ENCODE measurements at regions not wholly inside any gene's neighbourhood (a gene's known extent, or its start where the extent isn't known, plus 50 kb on each side); places are given as distances from the start of the nearest gene placed in this dataset.
"Not testable (repeated sequence)": the region's sequence is repeated elsewhere in the genome, so short reads cannot be mapped to it uniquely, and the experiment has no call there.

GRCh38 chr7:145378197-145378596 lies 542.3 kb upstream of the TPK1 start:
- H3K9me3 ChIP-seq (ENCODE audit: control insufficient read depth, insufficient read depth, low read length) = no peaks in the 10 kb centered on the region
- no peaks in the 10 kb centered on the region for H3K36me3 ChIP-seq (ENCODE audit: control insufficient read depth, insufficient read depth, low read length)
- no peak overlapping the region for H3K27ac ChIP-seq (ENCODE audit: low read depth, low read length)
- H3K27me3 ChIP-seq (ENCODE audit: control insufficient read depth, insufficient read depth, low read length) = no peaks in the 10 kb centered on the region
- H3K4me1 ChIP-seq (ENCODE audit: control insufficient read depth, insufficient read depth, low read length) = no peaks in the 10 kb centered on the region
- H3K4me3 ChIP-seq (ENCODE audit: low read depth, low read length) = no peak overlapping the region
- no peak overlapping the region for H3K9ac ChIP-seq (ENCODE audit: low read depth, low read length)

- Histone ChIP-seq H3K9ac (ENCODE audit: low read depth, low read length) (no peak overlapping the region), H3K4me3 (ENCODE audit: low read depth, low read length) (no peak overlapping the region), H3K27me3 (ENCODE audit: control insufficient read depth, insufficient read depth, low read length) (no peaks in the 10 kb centered on the region), H3K4me1 (ENCODE audit: control insufficient read depth, insufficient read depth, low read length) (no peaks in the 10 kb centered on the region), H3K36me3 (ENCODE audit: control insufficient read depth, insufficient read depth, low read length) (no peaks in the 10 kb centered on the region), H3K9me3 (ENCODE audit: control insufficient read depth, insufficient read depth, low read length) (no peaks in the 10 kb centered on the region), H3K27ac (ENCODE audit: low read depth, low read length) (no peak overlapping the region)
These were observed 524.8 kb upstream of the TPK1 start for GRCh38 chr7:145360511-145361100.

GRCh38 chr7:145350334-145350733 lies 514.5 kb upstream of the TPK1 start:
- no peak overlapping the region for H3K9ac ChIP-seq (ENCODE audit: low read depth, low read length)
- peaks cover 3% of the 10 kb centered on the region for H3K9me3 ChIP-seq (ENCODE audit: control insufficient read depth, insufficient read depth, low read length)
- no peaks in the 10 kb centered on the region for H3K27me3 ChIP-seq (ENCODE audit: control insufficient read depth, insufficient read depth, low read length)
- H3K4me3 ChIP-seq (ENCODE audit: low read depth, low read length) = no peak overlapping the region
- no peaks in the 10 kb centered on the region for H3K36me3 ChIP-seq (ENCODE audit: control insufficient read depth, insufficient read depth, low read length)
- no peak overlapping the region for H3K27ac ChIP-seq (ENCODE audit: low read depth, low read length)
- no peaks in the 10 kb centered on the region for H3K4me1 ChIP-seq (ENCODE audit: control insufficient read depth, insufficient read depth, low read length)

GRCh38 chr7:145349452-145349851 lies 513.6 kb upstream of the TPK1 start:
- H3K27me3 ChIP-seq (ENCODE audit: control insufficient read depth, insufficient read depth, low read length); H3K27ac ChIP-seq (ENCODE audit: low read depth, low read length); H3K9me3 ChIP-seq (ENCODE audit: control insufficient read depth, insufficient read depth, low read length); H3K4me1 ChIP-seq (ENCODE audit: control insufficient read depth, insufficient read depth, low read length); H3K9ac ChIP-seq (ENCODE audit: low read depth, low read length); H3K36me3 ChIP-seq (ENCODE audit: control insufficient read depth, insufficient read depth, low read length); H3K4me3 ChIP-seq (ENCODE audit: low read depth, low read length): not testable (repeated sequence)

- Histone ChIP-seq H3K27me3 (ENCODE audit: control insufficient read depth, insufficient read depth, low read length) (no peaks in the 10 kb centered on the region), H3K9me3 (ENCODE audit: control insufficient read depth, insufficient read depth, low read length) (peaks cover 6% of the 10 kb centered on the region), H3K4me3 (ENCODE audit: low read depth, low read length) (no peak overlapping the region), H3K27ac (ENCODE audit: low read depth, low read length) (no peak overlapping the region), H3K4me1 (ENCODE audit: control insufficient read depth, insufficient read depth, low read length) (no peaks in the 10 kb centered on the region), H3K9ac (ENCODE audit: low read depth, low read length) (no peak overlapping the region), H3K36me3 (ENCODE audit: control insufficient read depth, insufficient read depth, low read length) (no peaks in the 10 kb centered on the region)
These were observed 511.4 kb upstream of the TPK1 start for GRCh38 chr7:145347271-145347670.

GRCh38 chr7:145339319-145339718 lies 503.5 kb upstream of the TPK1 start:
- H3K27me3 ChIP-seq (ENCODE audit: control insufficient read depth, insufficient read depth, low read length) = no peaks in the 10 kb centered on the region
- H3K4me3 ChIP-seq (ENCODE audit: low read depth, low read length) = no peak overlapping the region
- H3K36me3 ChIP-seq (ENCODE audit: control insufficient read depth, insufficient read depth, low read length) = no peaks in the 10 kb centered on the region
- H3K4me1 ChIP-seq (ENCODE audit: control insufficient read depth, insufficient read depth, low read length) = no peaks in the 10 kb centered on the region
- peaks cover 5% of the 10 kb centered on the region for H3K9me3 ChIP-seq (ENCODE audit: control insufficient read depth, insufficient read depth, low read length)
- H3K9ac ChIP-seq (ENCODE audit: low read depth, low read length) = no peak overlapping the region
- H3K27ac ChIP-seq (ENCODE audit: low read depth, low read length) = no peak overlapping the region

GRCh38 chr7:145331522-145331921 lies 495.7 kb upstream of the TPK1 start:
- Histone ChIP-seq H3K27ac (ENCODE audit: low read depth, low read length) (no peak overlapping the region), H3K9ac (ENCODE audit: low read depth, low read length) (no peak overlapping the region), H3K27me3 (ENCODE audit: control insufficient read depth, insufficient read depth, low read length) (no peaks in the 10 kb centered on the region), H3K36me3 (ENCODE audit: control insufficient read depth, insufficient read depth, low read length) (no peaks in the 10 kb centered on the region), H3K4me1 (ENCODE audit: control insufficient read depth, insufficient read depth, low read length) (no peaks in the 10 kb centered on the region), H3K4me3 (ENCODE audit: low read depth, low read length) (no peak overlapping the region), H3K9me3 (ENCODE audit: control insufficient read depth, insufficient read depth, low read length) (no peaks in the 10 kb centered on the region)

- Histone ChIP-seq H3K9me3 (ENCODE audit: control insufficient read depth, insufficient read depth, low read length) (no peaks in the 10 kb centered on the region), H3K36me3 (ENCODE audit: control insufficient read depth, insufficient read depth, low read length) (no peaks in the 10 kb centered on the region), H3K4me1 (ENCODE audit: control insufficient read depth, insufficient read depth, low read length) (no peaks in the 10 kb centered on the region), H3K9ac (ENCODE audit: low read depth, low read length) (no peak overlapping the region), H3K4me3 (ENCODE audit: low read depth, low read length) (no peak overlapping the region), H3K27me3 (ENCODE audit: control insufficient read depth, insufficient read depth, low read length) (no peaks in the 10 kb centered on the region), H3K27ac (ENCODE audit: low read depth, low read length) (no peak overlapping the region)
These were observed 495.2 kb upstream of the TPK1 start for GRCh38 chr7:145331076-145331475.

- H3K27me3 ChIP-seq (ENCODE audit: control insufficient read depth, insufficient read depth, low read length) = no peaks in the 10 kb centered on the region
- H3K4me3 ChIP-seq (ENCODE audit: low read depth, low read length) = no peak overlapping the region
- H3K27ac ChIP-seq (ENCODE audit: low read depth, low read length) = no peak overlapping the region
- no peak overlapping the region for H3K9ac ChIP-seq (ENCODE audit: low read depth, low read length)
- H3K36me3 ChIP-seq (ENCODE audit: control insufficient read depth, insufficient read depth, low read length) = no peaks in the 10 kb centered on the region
- H3K4me1 ChIP-seq (ENCODE audit: control insufficient read depth, insufficient read depth, low read length) = no peaks in the 10 kb centered on the region
- 0 out of 2 replicates have a peak, but pooled peaks cover 3% of the 10 kb centered on the region for H3K9me3 ChIP-seq (ENCODE audit: control insufficient read depth, insufficient read depth, low read length)
These were observed 491.8 kb upstream of the TPK1 start for GRCh38 chr7:145327646-145328045.

- Histone ChIP-seq H3K9me3 (ENCODE audit: control insufficient read depth, insufficient read depth, low read length) (0 out of 2 replicates have a peak, but pooled peaks cover 3% of the 10 kb centered on the region), H3K27me3 (ENCODE audit: control insufficient read depth, insufficient read depth, low read length) (no peaks in the 10 kb centered on the region), H3K4me3 (ENCODE audit: low read depth, low read length) (no peak overlapping the region), H3K9ac (ENCODE audit: low read depth, low read length) (no peak overlapping the region), H3K27ac (ENCODE audit: low read depth, low read length) (no peak overlapping the region), H3K36me3 (ENCODE audit: control insufficient read depth, insufficient read depth, low read length) (no peaks in the 10 kb centered on the region), H3K4me1 (ENCODE audit: control insufficient read depth, insufficient read depth, low read length) (no peaks in the 10 kb centered on the region)
These were observed 488.2 kb upstream of the TPK1 start for GRCh38 chr7:145324081-145324480.

- Histone ChIP-seq H3K9me3 (ENCODE audit: control insufficient read depth, insufficient read depth, low read length) (no peaks in the 10 kb centered on the region; the same call in 1 of the 2 replicates), H3K4me1 (ENCODE audit: control insufficient read depth, insufficient read depth, low read length) (no peaks in the 10 kb centered on the region), H3K4me3 (ENCODE audit: low read depth, low read length) (no peak overlapping the region), H3K9ac (ENCODE audit: low read depth, low read length) (no peak overlapping the region), H3K36me3 (ENCODE audit: control insufficient read depth, insufficient read depth, low read length) (no peaks in the 10 kb centered on the region), H3K27me3 (ENCODE audit: control insufficient read depth, insufficient read depth, low read length) (no peaks in the 10 kb centered on the region), H3K27ac (ENCODE audit: low read depth, low read length) (no peak overlapping the region)
These were observed 477.7 kb upstream of the TPK1 start for GRCh38 chr7:145313551-145313950.

- H3K4me3 ChIP-seq (ENCODE audit: low read depth, low read length) = no peak overlapping the region
- no peak overlapping the region for H3K27ac ChIP-seq (ENCODE audit: low read depth, low read length)
- peaks cover 2% of the 10 kb centered on the region; the same call in 1 of the 2 replicates for H3K9me3 ChIP-seq (ENCODE audit: control insufficient read depth, insufficient read depth, low read length)
- H3K36me3 ChIP-seq (ENCODE audit: control insufficient read depth, insufficient read depth, low read length) = no peaks in the 10 kb centered on the region
- H3K9ac ChIP-seq (ENCODE audit: low read depth, low read length) = no peak overlapping the region
- no peaks in the 10 kb centered on the region for H3K4me1 ChIP-seq (ENCODE audit: control insufficient read depth, insufficient read depth, low read length)
- H3K27me3 ChIP-seq (ENCODE audit: control insufficient read depth, insufficient read depth, low read length) = no peaks in the 10 kb centered on the region
These were observed 457.9 kb upstream of the TPK1 start for GRCh38 chr7:145293754-145294153.
